Hematopoietic multipotent progenitor cell treated with erythropoietin and hydrocortisone succinate and interleukin-3 and kit ligand, for 15 days (in vitro differentiated cells): ENCODE measurements at regions not wholly inside any gene's neighbourhood (a gene's known extent, or its start where the extent isn't known, plus 50 kb on each side); places are given as distances from the start of the nearest gene placed in this dataset.
A peak's percentile ranks its signal among the peaks of the same experiment; 100 is the strongest.

ENCODE experiments used
- DNase-seq: peaks from one replicate; pipeline ENCODE4 v3.0.0-alpha.2; 2015; ENCODE audit warnings: low spot score

- DNase-seq, result no peak
These were observed 228.2 kb downstream of the TBL1XR1 start for GRCh38 chr3:176969066-176969465.

GRCh38 chr3:176968631-176969030, 228.7 kb downstream of the TBL1XR1 start:
- no peak for DNase-seq

- no peak for DNase-seq
These were observed 229.8 kb downstream of the TBL1XR1 start for GRCh38 chr3:176967522-176967921.

- DNase-seq, result no peak
These were observed 232.6 kb downstream of the TBL1XR1 start for GRCh38 chr3:176964661-176965060.

GRCh38 chr3:176961916-176962315, 235.4 kb downstream of the TBL1XR1 start:
- DNase-seq, result no peak

GRCh38 chr3:176959867-176960266, 237.4 kb downstream of the TBL1XR1 start:
- DNase-seq, result no peak

GRCh38 chr3:176958560-176958959, 238.7 kb downstream of the TBL1XR1 start:
- DNase-seq, result no peak

GRCh38 chr3:176954517-176954916, 242.8 kb downstream of the TBL1XR1 start:
- DNase-seq, result no peak

GRCh38 chr3:176953106-176954060, 243.9 kb downstream of the TBL1XR1 start:
- no peak for DNase-seq

- DNase-seq, result no peak
These were observed 245.5 kb downstream of the TBL1XR1 start for GRCh38 chr3:176951586-176952292.

- DNase-seq, result no peak
These were observed 246.1 kb downstream of the TBL1XR1 start for GRCh38 chr3:176951144-176951543.

GRCh38 chr3:176950743-176951142, 246.5 kb downstream of the TBL1XR1 start:
- no peak for DNase-seq

- DNase-seq, result no peak
These were observed 249.1 kb downstream of the TBL1XR1 start for GRCh38 chr3:176948151-176948550.

- DNase-seq, result no peak
These were observed 251.1 kb downstream of the TBL1XR1 start for GRCh38 chr3:176946202-176946601.

GRCh38 chr3:176942305-176942704, 255.0 kb downstream of the TBL1XR1 start:
- no peak for DNase-seq

GRCh38 chr3:176941689-176942088, 255.6 kb downstream of the TBL1XR1 start:
- DNase-seq, result no peak

GRCh38 chr3:176939022-176939817, 258.1 kb downstream of the TBL1XR1 start:
- peak; percentile 55 for DNase-seq

- DNase-seq, result no peak
These were observed 259.3 kb downstream of the TBL1XR1 start for GRCh38 chr3:176937994-176938393.

GRCh38 chr3:176937541-176937940, 259.7 kb downstream of the TBL1XR1 start:
- DNase-seq, result no peak

GRCh38 chr3:176935194-176935888, 261.9 kb downstream of the TBL1XR1 start:
- no peak for DNase-seq

GRCh38 chr3:176934698-176935097, 262.6 kb downstream of the TBL1XR1 start:
- no peak for DNase-seq

- DNase-seq, result no peak
These were observed 263.6 kb downstream of the TBL1XR1 start for GRCh38 chr3:176933704-176934103.
